ENCODE measurements at regions not wholly inside any gene's neighbourhood (a gene's known extent, or its start where the extent isn't known, plus 50 kb on each side); places are given as distances from the start of the nearest gene placed in this dataset.

DNA sequence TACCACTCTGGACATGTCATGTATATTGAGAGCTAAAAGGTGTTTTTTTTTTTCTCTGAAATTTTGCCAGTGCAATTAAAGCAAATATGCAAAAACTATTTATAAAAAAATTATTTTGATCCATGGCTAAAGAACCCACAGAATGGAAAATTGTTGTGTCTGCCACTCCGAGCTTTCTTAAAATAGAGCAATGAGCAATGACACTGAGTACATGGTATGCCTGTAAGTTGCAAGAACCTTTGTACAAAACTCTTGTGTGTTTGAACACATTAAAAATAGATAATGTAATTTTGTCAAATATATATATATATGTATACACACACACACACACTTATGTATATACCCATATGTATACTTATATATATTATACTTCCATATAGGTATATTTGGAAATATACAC, 1530.9 kb upstream of the B3GALT2 start:
- TF ChIP-seq CTCF (IDR thresholded peaks at IDR 0.05; ENCODE audit: control insufficient read depth, insufficient read depth, low read depth, low read length, missing control alignments) = no peak

GRCh38 chr1:194710671-194711070, 1524.3 kb upstream of the B3GALT2 start:
- no peak for TF ChIP-seq CTCF (IDR thresholded peaks at IDR 0.05; ENCODE audit: control insufficient read depth, insufficient read depth, low read depth, low read length, missing control alignments)
- DNase-seq (ENCODE audit: low read depth) = no peak
- no peak overlapping the region for H3K4me3 ChIP-seq (ENCODE audit: control insufficient read depth, low read depth, low read length)

More for the DNA sequence above, 1530.9 kb upstream of the B3GALT2 start:
- no peak overlapping the region for H3K4me3 ChIP-seq (ENCODE audit: control insufficient read depth, low read depth, low read length)
- DNase-seq (ENCODE audit: low read depth) = no peak

GRCh38 chr1:194709439-194709838, 1523.0 kb upstream of the B3GALT2 start:
- no peak for TF ChIP-seq CTCF (IDR thresholded peaks at IDR 0.05; ENCODE audit: control insufficient read depth, insufficient read depth, low read depth, low read length, missing control alignments)
- H3K4me3 ChIP-seq (ENCODE audit: control insufficient read depth, low read depth, low read length) = no peak overlapping the region
- DNase-seq (ENCODE audit: low read depth) = no peak

DNA sequence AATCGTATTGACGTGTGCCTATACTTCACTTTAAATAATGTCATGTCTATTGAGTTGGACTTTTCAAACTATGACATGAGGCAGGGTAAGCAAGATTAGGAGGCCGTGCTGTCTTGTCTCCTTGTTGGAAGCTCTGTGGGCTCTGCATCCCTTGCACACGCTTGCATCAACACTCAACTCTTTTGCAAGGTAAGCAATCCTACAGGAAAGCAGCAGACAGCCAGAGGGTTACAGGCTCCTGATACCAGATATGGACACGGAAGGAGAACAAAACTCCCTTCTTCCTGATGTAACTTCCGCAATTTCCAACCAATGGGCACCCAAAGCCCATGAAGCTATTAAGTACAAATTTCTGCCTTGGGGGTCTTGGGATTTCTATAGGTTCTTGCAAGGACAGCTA, 1520.7 kb upstream of the B3GALT2 start:
- TF ChIP-seq CTCF (IDR thresholded peaks at IDR 0.05; ENCODE audit: control insufficient read depth, insufficient read depth, low read depth, low read length, missing control alignments) = no peak
- DNase-seq (ENCODE audit: low read depth) = no peak
- H3K4me3 ChIP-seq (ENCODE audit: control insufficient read depth, low read depth, low read length) = no peak overlapping the region

DNA sequence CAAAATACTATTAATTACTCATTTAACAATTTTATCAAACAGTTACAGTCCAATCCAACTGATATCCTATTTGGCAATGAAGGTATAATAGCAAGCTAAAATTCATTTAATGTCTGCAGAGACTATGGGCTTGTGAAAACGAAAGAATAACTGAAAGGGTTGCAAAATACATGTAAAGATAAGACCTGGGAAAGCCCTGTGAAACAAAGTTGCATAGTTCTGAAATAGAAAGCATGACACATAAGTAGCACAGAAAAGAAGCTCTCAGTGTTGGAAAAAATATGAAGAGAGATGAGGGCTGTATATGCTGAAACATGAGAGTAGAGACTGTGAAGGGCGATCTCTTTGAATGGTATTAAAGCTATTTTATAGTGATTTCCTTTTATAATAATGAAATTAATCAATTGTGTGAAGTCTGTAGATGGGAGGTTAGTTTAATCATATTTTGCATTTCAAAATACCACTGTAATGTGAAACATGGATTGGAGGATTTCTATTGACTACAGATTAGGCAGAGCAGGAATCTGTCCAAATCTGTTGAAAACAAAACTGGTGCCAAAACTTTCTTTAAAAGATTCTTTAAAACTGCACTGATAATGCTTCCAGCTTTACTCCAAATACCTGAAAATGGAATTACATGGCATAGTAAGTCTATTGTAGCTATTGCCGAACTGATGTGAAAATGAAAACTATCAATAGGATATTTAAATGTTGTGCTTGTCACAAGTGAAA, 1518.9 kb upstream of the B3GALT2 start:
- TF ChIP-seq CTCF (IDR thresholded peaks at IDR 0.05; ENCODE audit: control insufficient read depth, insufficient read depth, low read depth, low read length, missing control alignments) = no peak
- DNase-seq (ENCODE audit: low read depth) = no peak
- H3K4me3 ChIP-seq (ENCODE audit: control insufficient read depth, low read depth, low read length) = no peak overlapping the region

DNA sequence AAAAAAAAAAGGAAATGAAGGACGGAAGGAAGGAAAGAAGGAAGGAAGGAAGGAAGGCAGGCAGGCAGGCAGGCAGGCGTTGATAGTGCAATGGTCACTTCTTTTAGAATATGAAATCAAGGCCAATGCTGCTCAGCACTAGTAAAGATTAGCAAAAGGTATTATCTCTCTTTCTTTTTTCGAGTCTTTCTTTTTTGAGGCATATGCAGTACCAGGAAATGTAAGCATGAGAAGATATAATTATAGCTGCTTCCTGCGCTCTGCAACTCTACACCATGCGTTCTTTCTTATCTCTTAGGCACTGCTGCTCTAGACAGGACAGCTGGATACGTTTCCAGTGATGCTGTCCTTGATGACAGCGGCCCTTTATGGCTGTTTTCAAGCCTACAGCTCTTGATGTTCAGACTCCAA, 1512.5 kb upstream of the B3GALT2 start:
- H3K4me3 ChIP-seq (ENCODE audit: control insufficient read depth, low read depth, low read length) = no peak overlapping the region
- TF ChIP-seq CTCF (IDR thresholded peaks at IDR 0.05; ENCODE audit: control insufficient read depth, insufficient read depth, low read depth, low read length, missing control alignments) = no peak
- DNase-seq (ENCODE audit: low read depth) = no peak

Data from AG09309 (cell line).